ENCODE measurements at regions not wholly inside any gene's neighbourhood (a gene's known extent, or its start where the extent isn't known, plus 50 kb on each side); places are given as distances from the start of the nearest gene placed in this dataset.

DNA sequence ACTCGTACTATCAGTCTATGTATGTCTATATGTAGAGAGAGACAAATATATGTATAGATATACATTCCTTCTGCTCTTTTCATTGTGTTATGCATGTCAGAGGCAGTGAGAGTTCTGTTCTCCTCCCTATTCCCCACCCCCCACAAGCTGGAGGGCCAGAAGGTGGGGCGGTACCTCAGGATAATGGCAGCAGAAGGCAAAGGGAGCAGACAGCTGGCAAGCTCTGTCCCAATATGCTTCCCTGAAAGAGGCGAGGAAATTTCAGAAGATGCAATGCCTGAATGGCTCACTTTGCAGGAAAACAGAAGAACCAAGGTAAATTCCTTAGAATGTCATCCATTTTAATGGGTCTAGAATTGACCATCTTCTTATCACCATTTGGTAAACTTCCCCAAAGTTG, 114.4 kb downstream of the NAA11 start:
- Histone ChIP-seq H2AFZ (ENCODE audit: insufficient read depth, low read depth, low read length, poor library complexity, severe bottlenecking) (no peak overlapping the region), H3K9me3 (ENCODE audit: control extremely low read depth in 1 of 3, control insufficient read depth in 2 of 3, insufficient read depth in 1 of 3, low read length in 2 of 3) (no peaks in the 10 kb centered on the region), H3K36me3 (replicated peaks in 1 of 2; ENCODE audit: control extremely low read depth in 1 of 2, control insufficient read depth in 1 of 2, extremely low read depth in 1 of 2, insufficient read depth in 2 of 2, low read length in 1 of 2) (no peaks in the 10 kb centered on the region), H3K79me2 (ENCODE audit: control insufficient read depth, insufficient read depth, low read length) (no peaks in the 10 kb centered on the region), H3K27me3 (replicated peaks in 1 of 4; ENCODE audit: control extremely low read depth in 1 of 4, control insufficient read depth in 3 of 4, insufficient read depth in 4 of 4, low read length in 3 of 4) (no peaks in the 10 kb centered on the region), H3K27ac (ENCODE audit: low read length in 2 of 2) (no peak overlapping the region), H3K4me2 (replicated peaks; ENCODE audit: low read depth, low read length, poor library complexity, severe bottlenecking) (no peak overlapping the region), H4K20me1 (ENCODE audit: control insufficient read depth, insufficient read depth, low read length, poor library complexity, severe bottlenecking) (no peaks in the 10 kb centered on the region), H3K9ac (ENCODE audit: low read length) (no peak overlapping the region), H3K4me1 (ENCODE audit: control insufficient read depth in 2 of 2, insufficient read depth in 2 of 2, low read length in 2 of 2) (peaks cover 0 to 3% of the 10 kb centered on the region in 2 donors), H3K4me3 (ENCODE audit: control extremely low read depth in 1 of 5, extremely low read depth in 1 of 5, insufficient read depth in 1 of 5, low read depth in 2 of 5, low read length in 4 of 5) (no peak overlapping the region)
- no peak overlapping the region for H3K27ac Mint-ChIP-seq
- intact Hi-C loops (cut with micrococcal nuclease): no loop called here
- 80% methylated on average over 2 of the region's 3 CpGs for WGBS (ENCODE audit: insufficient coverage)
- H3K4me1 Mint-ChIP-seq: peaks cover 4% of the 10 kb centered on the region
- H3K4me3 Mint-ChIP-seq: no peak overlapping the region
- no peak for ATAC-seq (ENCODE audit: low read depth)
- H3K27me3 Mint-ChIP-seq: no peaks in the 10 kb centered on the region
- no peak for DNase-seq
- TF ChIP-seq EZH2 (IDR thresholded peaks at IDR 0.05; ENCODE audit: borderline replicate concordance, insufficient read depth, low read depth, low read length, poor library complexity, severe bottlenecking): no peak
- TF ChIP-seq, protein P1, sequence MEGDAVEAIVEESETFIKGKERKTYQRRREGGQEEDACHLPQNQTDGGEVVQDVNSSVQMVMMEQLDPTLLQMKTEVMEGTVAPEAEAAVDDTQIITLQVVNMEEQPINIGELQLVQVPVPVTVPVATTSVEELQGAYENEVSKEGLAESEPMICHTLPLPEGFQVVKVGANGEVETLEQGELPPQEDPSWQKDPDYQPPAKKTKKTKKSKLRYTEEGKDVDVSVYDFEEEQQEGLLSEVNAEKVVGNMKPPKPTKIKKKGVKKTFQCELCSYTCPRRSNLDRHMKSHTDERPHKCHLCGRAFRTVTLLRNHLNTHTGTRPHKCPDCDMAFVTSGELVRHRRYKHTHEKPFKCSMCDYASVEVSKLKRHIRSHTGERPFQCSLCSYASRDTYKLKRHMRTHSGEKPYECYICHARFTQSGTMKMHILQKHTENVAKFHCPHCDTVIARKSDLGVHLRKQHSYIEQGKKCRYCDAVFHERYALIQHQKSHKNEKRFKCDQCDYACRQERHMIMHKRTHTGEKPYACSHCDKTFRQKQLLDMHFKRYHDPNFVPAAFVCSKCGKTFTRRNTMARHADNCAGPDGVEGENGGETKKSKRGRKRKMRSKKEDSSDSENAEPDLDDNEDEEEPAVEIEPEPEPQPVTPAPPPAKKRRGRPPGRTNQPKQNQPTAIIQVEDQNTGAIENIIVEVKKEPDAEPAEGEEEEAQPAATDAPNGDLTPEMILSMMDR (IDR thresholded peaks at IDR 0.05): no peak
- ChIA-PET CTCF (no interaction called here), POLR2A (no interaction called here)
- peaks cover 3% of the 10 kb centered on the region for H3K9me3 Mint-ChIP-seq (ENCODE audit: insufficient read depth)

DNA sequence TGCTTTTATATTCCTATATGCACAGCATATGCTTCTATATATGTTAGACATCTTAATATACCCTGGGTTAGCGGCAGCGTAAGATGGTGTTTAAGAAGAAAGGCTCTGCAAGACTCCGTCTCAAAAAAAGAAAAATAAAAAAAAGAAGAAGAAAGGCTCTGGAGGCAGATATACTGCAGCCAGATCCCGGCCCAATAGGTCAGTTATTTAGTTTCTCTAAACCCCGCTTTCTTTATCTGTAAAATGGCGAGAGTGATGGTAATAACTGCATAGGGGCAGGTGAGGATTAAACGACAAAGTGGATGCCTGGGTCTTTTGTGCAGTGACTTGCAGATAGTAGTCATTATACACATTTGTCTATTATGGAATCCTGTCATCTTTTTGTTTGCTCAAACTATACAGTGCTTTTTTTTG, 115.2 kb downstream of the NAA11 start:
- WGBS (ENCODE audit: insufficient coverage): 94% methylated on average over 4 of the region's 7 CpGs

More for the DNA sequence above, 115.2 kb downstream of the NAA11 start:
- ChIA-PET CTCF (no interaction called here), POLR2A (no interaction called here)
- H3K9me3 ChIP-seq (ENCODE audit: control extremely low read depth in 1 of 3, control insufficient read depth in 2 of 3, insufficient read depth in 1 of 3, low read length in 2 of 3): no peaks in the 10 kb centered on the region
- ATAC-seq (ENCODE audit: low read depth): no peak
- no peak overlapping the region for H3K27ac ChIP-seq (ENCODE audit: low read length in 2 of 2)
- no peaks in the 10 kb centered on the region for H3K27me3 ChIP-seq (replicated peaks in 1 of 4; ENCODE audit: control extremely low read depth in 1 of 4, control insufficient read depth in 3 of 4, insufficient read depth in 4 of 4, low read length in 3 of 4)
- Mint-ChIP-seq H3K27me3 (no peaks in the 10 kb centered on the region), H3K27ac (no peak overlapping the region), H3K9me3 (ENCODE audit: insufficient read depth) (peaks cover 3% of the 10 kb centered on the region), H3K4me1 (peaks cover 4% of the 10 kb centered on the region), H3K4me3 (no peak overlapping the region)
- H3K9ac ChIP-seq (ENCODE audit: low read length): no peak overlapping the region
- no peak overlapping the region for H2AFZ ChIP-seq (ENCODE audit: insufficient read depth, low read depth, low read length, poor library complexity, severe bottlenecking)
- DNase-seq: no peak
- H3K4me3 ChIP-seq (ENCODE audit: control extremely low read depth in 1 of 5, extremely low read depth in 1 of 5, insufficient read depth in 1 of 5, low read depth in 2 of 5, low read length in 4 of 5): no peak overlapping the region
- intact Hi-C loops (cut with micrococcal nuclease): no loop called here
- no peak for TF ChIP-seq EZH2 (IDR thresholded peaks at IDR 0.05; ENCODE audit: borderline replicate concordance, insufficient read depth, low read depth, low read length, poor library complexity, severe bottlenecking)
- H3K36me3 ChIP-seq (replicated peaks in 1 of 2; ENCODE audit: control extremely low read depth in 1 of 2, control insufficient read depth in 1 of 2, extremely low read depth in 1 of 2, insufficient read depth in 2 of 2, low read length in 1 of 2): no peaks in the 10 kb centered on the region
- H3K4me2 ChIP-seq (replicated peaks; ENCODE audit: low read depth, low read length, poor library complexity, severe bottlenecking): no peak overlapping the region
- peaks cover 0 to 3% of the 10 kb centered on the region in 2 donors for H3K4me1 ChIP-seq (ENCODE audit: control insufficient read depth in 2 of 2, insufficient read depth in 2 of 2, low read length in 2 of 2)
- H3K79me2 ChIP-seq (ENCODE audit: control insufficient read depth, insufficient read depth, low read length): no peaks in the 10 kb centered on the region
- no peaks in the 10 kb centered on the region for H4K20me1 ChIP-seq (ENCODE audit: control insufficient read depth, insufficient read depth, low read length, poor library complexity, severe bottlenecking)
